ENCODE measurements at regions not wholly inside any gene's neighbourhood (a gene's known extent, or its start where the extent isn't known, plus 50 kb on each side); places are given as distances from the start of the nearest gene placed in this dataset.
A peak's percentile ranks its signal among the peaks of the same experiment; 100 is the strongest.

GRCh38 chr16:48949636-48950035 is 332.0 kb downstream of the CBLN1 start:
- no peak overlapping the region for H3K27ac ChIP-seq
- no peak for TF ChIP-seq CTCF (IDR thresholded peaks at IDR 0.05; ENCODE audit: low read depth, low read length)
- no peak for DNase-seq (ENCODE audit: low read depth in 1 of 2, low spot score in 1 of 2)
- no peaks in the 10 kb centered on the region for H3K9me3 ChIP-seq (ENCODE audit: low read depth)
- no peaks in the 10 kb centered on the region for H3K27me3 ChIP-seq
- H3K4me1 ChIP-seq (ENCODE audit: low read depth): peaks cover 36% of the 10 kb centered on the region
- H3K4me3 ChIP-seq: no peak overlapping the region
- no peaks in the 10 kb centered on the region for H3K36me3 ChIP-seq

GRCh38 chr16:48948911-48949310 is 332.7 kb downstream of the CBLN1 start:
- no peak overlapping the region for H3K4me3 ChIP-seq
- DNase-seq (ENCODE audit: low read depth in 1 of 2, low spot score in 1 of 2): no peak
- no peaks in the 10 kb centered on the region for H3K9me3 ChIP-seq (ENCODE audit: low read depth)
- no peak overlapping the region for H3K27ac ChIP-seq
- H3K36me3 ChIP-seq: no peaks in the 10 kb centered on the region
- no peaks in the 10 kb centered on the region for H3K27me3 ChIP-seq
- H3K4me1 ChIP-seq (ENCODE audit: low read depth): peaks cover 42% of the 10 kb centered on the region
- no peak for TF ChIP-seq CTCF (IDR thresholded peaks at IDR 0.05; ENCODE audit: low read depth, low read length)

- no peaks in the 10 kb centered on the region for H3K27me3 ChIP-seq
- peaks cover 36% of the 10 kb centered on the region for H3K4me1 ChIP-seq (ENCODE audit: low read depth)
- no peak for DNase-seq (ENCODE audit: low read depth in 1 of 2, low spot score in 1 of 2)
- H3K4me3 ChIP-seq: no peak overlapping the region
- peak overlapping the region; percentile 97 for H3K27ac ChIP-seq
- no peaks in the 10 kb centered on the region for H3K36me3 ChIP-seq
- H3K9me3 ChIP-seq (ENCODE audit: low read depth): no peaks in the 10 kb centered on the region
- no peak for TF ChIP-seq CTCF (IDR thresholded peaks at IDR 0.05; ENCODE audit: low read depth, low read length)
These were observed 334.3 kb downstream of the CBLN1 start for GRCh38 chr16:48947371-48947713.

GRCh38 chr16:48946686-48947370 is 334.8 kb downstream of the CBLN1 start:
- Histone ChIP-seq H3K4me3 (no peak overlapping the region), H3K27me3 (no peaks in the 10 kb centered on the region), H3K4me1 (ENCODE audit: low read depth) (peaks cover 36% of the 10 kb centered on the region), H3K9me3 (ENCODE audit: low read depth) (no peaks in the 10 kb centered on the region), H3K27ac (peak overlapping the region; percentile 97), H3K36me3 (no peaks in the 10 kb centered on the region)
- TF ChIP-seq CTCF (IDR thresholded peaks at IDR 0.05; ENCODE audit: low read depth, low read length): no peak
- peak in 1 of 2 donors; percentile 88 for DNase-seq (ENCODE audit: low read depth in 1 of 2, low spot score in 1 of 2)

- no peak for TF ChIP-seq CTCF (IDR thresholded peaks at IDR 0.05; ENCODE audit: low read depth, low read length)
- Histone ChIP-seq H3K27ac (no peak overlapping the region), H3K9me3 (ENCODE audit: low read depth) (no peaks in the 10 kb centered on the region), H3K4me1 (ENCODE audit: low read depth) (peaks cover 34% of the 10 kb centered on the region), H3K27me3 (peaks cover 4% of the 10 kb centered on the region), H3K4me3 (no peak overlapping the region), H3K36me3 (no peaks in the 10 kb centered on the region)
- no peak for DNase-seq (ENCODE audit: low read depth in 1 of 2, low spot score in 1 of 2)
These were observed 333.0 kb upstream of the N4BP1 start for GRCh38 chr16:48942996-48943395.
